GM10248 (cell line): ENCODE measurements at regions not wholly inside any gene's neighbourhood (a gene's known extent, or its start where the extent isn't known, plus 50 kb on each side); places are given as distances from the start of the nearest gene placed in this dataset.
"Not testable (repeated sequence)": the region's sequence is repeated elsewhere in the genome, so short reads cannot be mapped to it uniquely, and the experiment has no call there.

Source experiments
- CTCF ChIA-PET: fragments of 300-600 bp; sonication (Branson Sonifier 250); formaldehyde crosslinking; extraction: SDS; loops from one replicate; lab custom pipeline; 2021; ENCODE audit warnings: antibody characterized with exemption; lab: Yijun Ruan, JAX
- POLR2A ChIA-PET: fragments of 350-650 bp; sonication (Branson Sonifier 250); formaldehyde crosslinking; extraction: SDS; loops from one replicate; lab custom pipeline; 2020; ENCODE audit warnings: antibody characterized with exemption; lab: Yijun Ruan, JAX
- DNase-seq: peaks from one replicate; pipeline ENCODE4 v3.0.0; 2012; ENCODE audit errors: extremely low spot score
- TF ChIP-seq, protein P1 (sequence below): IDR thresholded peaks from 2 replicates; pipeline ENCODE4 v1.5.1; 2012; ENCODE audit warnings: mild to moderate bottlenecking, low read depth; ENCODE audit errors: extremely low read depth, missing control alignments, control extremely low read depth

DNA sequence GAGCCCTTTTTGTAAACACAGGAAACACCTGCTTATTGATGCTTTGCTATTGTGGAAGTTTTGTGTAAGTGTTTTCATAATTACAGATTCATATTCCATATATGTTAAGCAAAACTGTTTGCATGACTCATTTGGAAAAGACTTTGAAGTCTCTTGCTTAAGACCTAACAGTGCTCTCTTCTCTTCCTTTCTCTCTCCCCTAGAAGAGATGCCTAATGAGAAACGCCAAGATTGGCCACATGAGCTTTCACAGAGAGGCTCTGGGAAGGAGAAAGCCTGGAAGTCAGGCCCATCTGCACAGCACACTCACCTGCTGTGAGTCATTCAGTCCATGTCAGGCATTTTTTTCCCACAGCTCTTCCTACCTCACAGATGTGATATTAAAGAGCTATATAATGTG is 101.6 kb upstream of the PALMD start:
- POLR2A ChIA-PET, result no interaction called here
- DNase-seq, result no peak
- TF ChIP-seq, protein P1, sequence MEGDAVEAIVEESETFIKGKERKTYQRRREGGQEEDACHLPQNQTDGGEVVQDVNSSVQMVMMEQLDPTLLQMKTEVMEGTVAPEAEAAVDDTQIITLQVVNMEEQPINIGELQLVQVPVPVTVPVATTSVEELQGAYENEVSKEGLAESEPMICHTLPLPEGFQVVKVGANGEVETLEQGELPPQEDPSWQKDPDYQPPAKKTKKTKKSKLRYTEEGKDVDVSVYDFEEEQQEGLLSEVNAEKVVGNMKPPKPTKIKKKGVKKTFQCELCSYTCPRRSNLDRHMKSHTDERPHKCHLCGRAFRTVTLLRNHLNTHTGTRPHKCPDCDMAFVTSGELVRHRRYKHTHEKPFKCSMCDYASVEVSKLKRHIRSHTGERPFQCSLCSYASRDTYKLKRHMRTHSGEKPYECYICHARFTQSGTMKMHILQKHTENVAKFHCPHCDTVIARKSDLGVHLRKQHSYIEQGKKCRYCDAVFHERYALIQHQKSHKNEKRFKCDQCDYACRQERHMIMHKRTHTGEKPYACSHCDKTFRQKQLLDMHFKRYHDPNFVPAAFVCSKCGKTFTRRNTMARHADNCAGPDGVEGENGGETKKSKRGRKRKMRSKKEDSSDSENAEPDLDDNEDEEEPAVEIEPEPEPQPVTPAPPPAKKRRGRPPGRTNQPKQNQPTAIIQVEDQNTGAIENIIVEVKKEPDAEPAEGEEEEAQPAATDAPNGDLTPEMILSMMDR, result no peak
- CTCF ChIA-PET, result interaction anchor here (0.8 to 3.2 kb wide), 4 partner anchors 11 to 18 kb away, joined by 3 to 10 read pairs (median 4); no protein-coding TSS in a partner anchor

DNA sequence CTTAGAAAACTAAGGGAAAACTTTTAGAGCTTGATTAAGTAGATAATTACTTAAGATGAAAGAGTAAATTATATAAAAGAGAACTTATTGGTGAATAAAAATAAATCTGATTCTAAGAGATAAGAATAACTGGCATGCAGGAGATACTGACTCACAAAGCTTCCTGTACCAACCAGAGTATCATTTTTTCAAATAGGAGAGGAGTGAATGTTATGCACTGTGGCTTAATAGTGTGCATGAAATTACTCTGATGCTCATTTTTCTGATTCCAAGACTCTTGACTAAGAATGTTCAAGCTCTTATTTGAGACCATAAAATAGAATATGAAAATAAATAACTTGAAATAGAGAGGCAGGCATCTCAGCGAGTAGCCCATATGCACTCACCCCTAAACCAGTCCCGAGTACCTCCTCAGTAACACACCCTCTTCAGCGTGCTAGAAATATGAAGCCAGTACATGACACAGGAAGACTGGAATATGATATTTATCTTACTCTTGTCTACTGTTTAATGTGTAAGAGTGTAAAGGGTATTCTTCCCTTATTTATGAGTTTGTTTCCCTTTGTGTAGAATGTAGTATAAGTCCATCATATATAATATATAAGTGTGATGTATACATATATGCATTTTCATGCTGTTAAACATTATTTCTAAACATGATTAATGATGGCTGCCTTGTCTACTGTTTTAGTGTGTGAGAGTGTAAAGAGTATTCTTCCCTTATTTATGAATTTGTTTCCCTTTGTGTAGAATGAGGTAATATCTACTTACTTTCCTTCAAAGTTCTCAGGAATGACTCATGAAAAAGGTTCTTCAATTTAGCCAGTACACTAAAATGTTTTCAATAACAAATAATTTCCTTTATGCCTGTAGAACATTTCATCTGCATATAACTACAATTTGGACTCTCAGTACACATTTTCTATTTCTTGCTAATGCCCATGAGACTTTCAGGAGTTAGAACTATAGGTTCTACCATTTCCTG is 99.2 kb upstream of the PALMD start:
- TF ChIP-seq, protein P1, result no peak
- ChIA-PET CTCF (interaction anchor here (1.5 kb wide), 1 partner anchor 8 kb away, joined by 3 read pairs; no protein-coding TSS in a partner anchor), POLR2A (no interaction called here)
- DNase-seq, result no peak

DNA sequence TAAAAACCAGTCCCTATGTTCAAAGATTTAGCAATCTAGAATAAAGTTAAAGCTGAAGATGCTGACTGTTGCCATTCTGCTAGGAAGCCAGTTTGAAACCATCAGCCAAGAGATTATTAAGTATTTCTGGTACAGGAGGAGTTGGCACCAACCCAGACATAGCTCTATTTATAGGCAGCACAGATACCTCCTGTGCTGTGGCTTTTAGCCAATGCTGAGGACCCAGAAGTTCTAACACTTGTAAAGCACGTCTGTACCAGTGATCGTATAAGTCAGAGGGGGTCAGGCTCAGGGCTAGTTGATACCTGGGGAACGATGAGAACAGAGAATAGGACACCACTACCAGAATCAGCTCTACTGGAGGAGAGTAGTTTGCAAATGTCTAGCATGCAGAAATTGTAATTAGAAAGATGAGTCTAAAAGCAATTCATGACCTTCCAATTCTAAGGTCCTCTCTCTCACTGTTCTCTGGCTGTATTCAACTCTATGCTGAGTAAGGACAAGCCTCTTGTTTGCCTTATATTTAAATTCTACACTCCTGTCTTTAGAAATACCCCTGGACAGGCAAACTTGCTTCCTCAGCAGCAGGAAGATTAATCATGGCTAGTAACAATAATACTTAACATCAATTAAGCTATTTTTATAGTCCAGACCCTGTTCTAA is 96.8 kb upstream of the PALMD start:
- CTCF ChIA-PET, result no interaction called here
- TF ChIP-seq, protein P1, result no peak
- POLR2A ChIA-PET, result no interaction called here
- DNase-seq, result no peak

DNA sequence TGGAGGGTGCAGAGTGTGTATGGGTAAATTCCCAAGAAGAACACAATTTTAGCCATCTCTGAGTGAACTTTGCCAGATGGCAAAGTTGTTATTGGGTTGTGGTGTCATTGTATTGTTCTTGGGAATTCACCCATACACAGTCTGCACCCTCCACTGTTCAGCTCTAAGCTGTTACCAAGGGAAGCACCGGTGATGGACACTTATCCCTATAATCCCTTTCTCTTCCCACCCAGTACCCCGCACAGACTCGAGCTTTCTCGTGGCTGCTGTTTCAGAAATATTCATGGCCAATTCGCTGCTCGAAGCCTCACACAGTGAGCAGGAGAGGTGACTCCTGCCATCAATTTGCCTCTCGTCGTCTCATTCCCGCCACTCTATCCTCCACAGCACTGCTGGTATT is 95.7 kb upstream of the PALMD start:
- POLR2A ChIA-PET, result no interaction called here
- CTCF ChIA-PET, result interaction anchor here (1.3 kb wide), 1 partner anchor 15 kb away, joined by 3 read pairs; no protein-coding TSS in a partner anchor
- TF ChIP-seq, protein P1, result no peak
- DNase-seq, result no peak

DNA sequence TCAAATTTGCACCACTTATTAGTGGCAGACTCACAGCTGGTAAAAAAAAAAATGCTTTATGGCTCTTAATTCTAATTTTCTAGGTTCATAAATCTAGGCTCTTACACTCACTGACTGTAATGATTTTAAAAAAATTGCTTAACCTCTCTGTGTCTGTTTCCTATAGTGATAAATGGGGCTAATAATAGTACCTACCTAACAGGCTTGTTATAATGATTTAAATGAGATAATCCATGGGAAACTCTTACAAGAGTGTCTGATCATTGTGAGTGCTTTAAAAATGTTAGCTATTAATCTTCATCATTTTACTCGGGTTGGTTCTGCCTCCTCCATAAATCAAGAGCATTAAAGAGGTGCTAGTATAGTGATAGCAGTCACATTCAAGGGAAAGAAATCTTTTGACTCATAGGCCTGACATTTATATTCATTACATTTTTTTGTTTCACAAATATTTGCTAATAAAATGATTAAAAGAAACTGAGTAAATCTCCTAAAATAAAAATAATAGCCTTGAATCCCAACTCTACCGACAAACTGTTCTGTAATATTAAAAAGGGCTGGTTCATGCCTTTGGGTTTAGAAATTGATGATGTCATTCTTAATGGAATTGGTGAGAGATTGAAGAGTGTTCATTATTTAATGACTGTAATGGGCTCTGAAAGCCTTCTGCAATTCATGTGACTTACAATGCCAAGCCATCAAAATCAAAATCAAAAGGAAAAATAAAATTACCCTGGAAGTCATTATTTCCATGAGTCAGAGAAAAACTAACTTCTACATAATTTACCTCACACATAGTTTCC is 93.9 kb upstream of the PALMD start:
- CTCF ChIA-PET, result no interaction called here
- no peak for DNase-seq
- POLR2A ChIA-PET, result no interaction called here
- TF ChIP-seq, protein P1, result no peak

DNA sequence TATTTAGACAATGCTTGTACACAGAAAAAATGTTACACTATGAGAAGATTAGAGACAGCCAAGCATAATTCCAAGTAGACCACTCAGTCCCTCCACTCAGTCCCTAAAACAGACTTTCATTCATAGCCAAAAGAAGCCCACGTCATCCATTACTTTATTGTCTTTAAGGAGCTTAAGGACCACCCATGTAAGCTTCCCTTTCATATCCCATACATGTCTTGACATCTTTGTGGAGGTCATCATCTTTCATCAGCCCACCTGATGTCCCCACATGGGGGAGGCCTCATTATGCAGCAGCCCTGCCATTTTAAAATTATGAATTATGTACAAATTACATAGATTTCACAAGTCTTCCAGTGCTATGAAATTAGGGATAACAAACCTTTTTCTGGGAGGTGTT is 92.6 kb upstream of the PALMD start:
- ChIA-PET POLR2A (no interaction called here), CTCF (no interaction called here)
- DNase-seq, result no peak
- TF ChIP-seq, protein P1, result no peak

DNA sequence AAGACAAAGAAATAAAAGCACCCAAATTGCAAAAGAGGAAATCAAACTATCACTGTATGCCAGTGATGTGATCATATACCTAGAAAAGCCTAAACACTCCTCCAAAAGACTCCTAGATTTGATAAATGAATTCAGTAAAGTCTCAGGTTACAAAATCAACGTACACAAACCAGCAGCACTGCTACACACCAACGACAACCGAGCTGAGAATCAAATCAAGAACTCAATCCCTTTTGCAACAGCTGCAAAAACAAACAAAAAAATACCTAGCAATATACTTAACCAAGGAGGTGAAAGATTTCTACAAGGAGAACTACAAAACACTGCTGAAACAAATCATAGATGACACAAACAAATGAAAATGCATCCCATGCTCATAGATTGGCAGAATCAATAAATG is 92.1 kb upstream of the PALMD start:
- POLR2A ChIA-PET, CTCF ChIA-PET, DNase-seq: not testable (repeated sequence)
